IPS-18c (cell line): ENCODE measurements at regions not wholly inside any gene's neighbourhood (a gene's known extent, or its start where the extent isn't known, plus 50 kb on each side); places are given as distances from the start of the nearest gene placed in this dataset.

Source experiments
- H3K4me3 ChIP-seq: 2 replicates; pipeline ENCODE4 v1.7.0; 2013; ENCODE audit warnings: low read depth, mild to moderate bottlenecking, low read length, moderate library complexity; ENCODE audit not compliant: insufficient read depth
- H3K9me3 ChIP-seq: one replicate; pipeline ENCODE4 v1.6.1; 2013; ENCODE audit warnings: mild to moderate bottlenecking, low read length, moderate library complexity; ENCODE audit not compliant: control insufficient read depth, insufficient read depth

DNA sequence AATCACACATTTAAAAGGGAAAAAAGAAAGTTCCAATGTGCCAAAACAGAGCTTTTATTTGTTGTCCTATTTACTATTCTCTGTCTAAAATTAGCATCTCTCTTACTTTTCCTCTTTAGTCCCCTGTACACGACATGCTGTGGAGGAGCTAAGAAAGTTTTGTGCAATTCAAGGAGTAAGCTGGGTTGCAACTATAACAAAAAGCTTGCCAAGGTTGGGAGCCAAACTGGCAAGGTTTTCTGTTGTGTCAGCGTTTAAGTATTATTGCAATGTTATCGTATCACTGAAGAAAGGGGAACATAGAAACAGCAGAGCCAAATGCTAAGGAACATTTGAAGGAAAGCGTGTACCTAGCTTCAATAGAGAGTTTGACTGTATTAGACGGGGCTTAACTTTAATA lies 680.8 kb downstream of the CETN3 start:
- H3K9me3 ChIP-seq, result no peaks in the 10 kb centered on the region
- H3K4me3 ChIP-seq, result no peak overlapping the region

GRCh38 chr5:89728134-89728533 lies 681.4 kb downstream of the CETN3 start:
- H3K9me3 ChIP-seq, result no peaks in the 10 kb centered on the region
- no peak overlapping the region for H3K4me3 ChIP-seq

DNA sequence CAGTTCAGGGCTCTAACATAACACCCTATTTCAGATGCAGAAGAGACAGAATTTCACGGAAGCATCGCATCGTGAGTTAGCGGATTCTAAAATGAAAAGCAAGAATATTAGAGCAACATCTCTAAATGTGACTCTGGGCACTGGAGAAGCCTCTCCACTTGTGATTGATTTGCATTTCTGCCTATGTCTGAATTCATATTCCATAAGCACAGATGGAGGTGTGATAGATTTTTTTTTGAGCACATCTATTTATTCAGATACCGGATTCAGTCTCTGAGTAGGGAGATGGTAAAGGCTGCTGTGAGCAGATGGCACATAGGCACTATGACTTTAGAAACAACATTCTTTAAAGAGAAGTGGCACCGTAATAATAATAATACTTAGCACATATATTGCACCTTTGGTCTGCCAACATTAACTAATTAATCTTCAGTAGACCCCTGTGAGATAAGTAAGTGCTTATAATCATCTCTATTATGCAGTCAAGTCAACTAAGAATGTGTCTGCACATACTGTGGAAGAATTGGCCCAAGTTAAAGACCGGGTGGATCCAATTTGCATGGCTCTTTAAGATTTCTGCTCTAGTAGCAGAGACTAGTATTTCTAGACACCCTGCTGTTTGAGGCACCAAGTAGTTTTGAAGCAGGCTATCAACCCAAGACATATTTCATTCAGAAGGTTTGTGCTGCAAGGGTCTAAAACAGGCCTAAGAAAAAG lies 685.0 kb downstream of the CETN3 start:
- Histone ChIP-seq H3K4me3 (no peak overlapping the region), H3K9me3 (no peaks in the 10 kb centered on the region)

DNA sequence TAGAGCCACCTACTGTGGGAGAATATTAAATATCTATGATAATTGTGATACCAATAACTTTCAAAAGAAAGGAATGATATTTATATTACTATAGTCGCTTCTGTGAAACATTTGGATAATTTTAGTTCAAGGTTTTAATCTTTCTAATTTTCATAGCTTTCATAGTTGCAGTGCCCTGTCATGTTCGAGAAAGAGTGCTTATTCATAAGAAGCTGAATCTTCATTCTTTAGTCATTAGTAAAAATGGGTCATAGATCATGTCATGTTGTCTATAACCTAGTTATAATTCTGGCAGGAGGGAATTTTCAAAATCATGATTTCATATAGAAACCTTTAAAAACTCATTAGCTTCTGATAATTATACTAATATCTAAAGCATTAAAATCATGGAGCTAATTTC lies 685.6 kb downstream of the CETN3 start:
- H3K9me3 ChIP-seq, result no peaks in the 10 kb centered on the region
- no peak overlapping the region for H3K4me3 ChIP-seq

DNA sequence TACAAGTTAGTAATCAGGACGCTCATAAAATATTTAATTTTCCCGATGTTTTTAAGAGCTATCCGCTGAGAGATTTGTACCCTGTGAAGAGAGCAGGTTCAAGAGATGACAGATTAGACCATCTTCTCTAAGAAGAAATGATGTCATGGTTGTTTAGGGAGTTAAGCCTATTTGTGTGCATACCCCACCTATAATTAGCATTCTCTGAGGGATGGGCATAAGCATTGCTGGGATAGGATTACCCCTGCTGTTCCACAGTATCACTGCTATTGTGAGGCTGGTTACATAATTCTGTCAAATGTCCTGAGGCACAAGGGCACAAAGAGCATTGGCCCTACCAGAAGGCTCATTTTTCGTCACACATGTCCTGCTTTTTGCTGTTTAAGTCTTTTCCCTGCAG lies 687.0 kb downstream of the CETN3 start:
- no peaks in the 10 kb centered on the region for H3K9me3 ChIP-seq
- no peak overlapping the region for H3K4me3 ChIP-seq

- Histone ChIP-seq H3K9me3 (no peaks in the 10 kb centered on the region), H3K4me3 (no peak overlapping the region)
Measured at GRCh38 chr5:89721931-89722330, 687.6 kb downstream of the CETN3 start.

GRCh38 chr5:89721353-89721752 lies 688.2 kb downstream of the CETN3 start:
- H3K9me3 ChIP-seq, result no peaks in the 10 kb centered on the region
- no peak overlapping the region for H3K4me3 ChIP-seq

GRCh38 chr5:89712134-89712700 lies 697.3 kb downstream of the CETN3 start:
- Histone ChIP-seq H3K9me3 (no peaks in the 10 kb centered on the region), H3K4me3 (no peak overlapping the region)

DNA sequence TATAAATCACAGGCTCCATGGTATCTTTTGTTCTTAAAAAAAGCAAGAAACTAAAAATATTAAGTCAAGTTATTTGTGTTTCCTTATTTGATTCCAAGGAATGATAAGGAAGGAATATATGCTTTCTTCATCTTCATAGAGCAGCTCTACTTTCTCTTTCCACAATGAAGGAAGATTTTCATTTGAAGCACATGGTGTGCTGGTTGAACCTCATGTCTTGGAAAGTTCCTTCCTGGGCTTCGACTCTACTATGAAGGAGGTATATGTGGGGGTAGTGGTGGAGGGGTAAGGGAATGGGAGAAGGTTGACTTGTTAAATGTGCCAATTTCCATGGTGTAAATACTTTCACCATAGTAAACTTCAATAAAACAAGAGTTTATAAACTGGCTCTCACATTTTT lies 698.0 kb downstream of the CETN3 start:
- Histone ChIP-seq H3K4me3 (no peak overlapping the region), H3K9me3 (no peaks in the 10 kb centered on the region)

- no peak overlapping the region for H3K4me3 ChIP-seq
- H3K9me3 ChIP-seq, result no peaks in the 10 kb centered on the region
Measured at GRCh38 chr5:89710006-89710405, 699.5 kb downstream of the CETN3 start.

DNA sequence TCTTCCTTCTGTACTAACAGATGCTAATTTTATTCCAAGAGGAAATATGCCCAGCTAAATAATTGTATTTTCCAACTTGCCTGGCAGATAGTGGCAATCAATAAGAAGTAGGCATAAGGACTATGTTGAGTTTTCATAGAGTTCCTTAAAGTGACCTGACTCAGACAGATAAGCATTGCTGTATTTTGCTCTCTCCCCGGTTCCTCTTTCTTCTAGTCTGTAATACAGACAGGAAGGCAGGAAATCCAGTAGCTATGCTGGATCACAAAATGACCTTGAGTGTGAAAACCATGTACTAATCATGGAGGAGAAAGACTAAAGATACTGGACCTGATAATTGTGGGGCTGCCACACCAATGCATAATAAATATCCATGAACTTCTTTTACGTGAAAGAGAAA lies 701.7 kb downstream of the CETN3 start:
- Histone ChIP-seq H3K9me3 (no peaks in the 10 kb centered on the region), H3K4me3 (no peak overlapping the region)

DNA sequence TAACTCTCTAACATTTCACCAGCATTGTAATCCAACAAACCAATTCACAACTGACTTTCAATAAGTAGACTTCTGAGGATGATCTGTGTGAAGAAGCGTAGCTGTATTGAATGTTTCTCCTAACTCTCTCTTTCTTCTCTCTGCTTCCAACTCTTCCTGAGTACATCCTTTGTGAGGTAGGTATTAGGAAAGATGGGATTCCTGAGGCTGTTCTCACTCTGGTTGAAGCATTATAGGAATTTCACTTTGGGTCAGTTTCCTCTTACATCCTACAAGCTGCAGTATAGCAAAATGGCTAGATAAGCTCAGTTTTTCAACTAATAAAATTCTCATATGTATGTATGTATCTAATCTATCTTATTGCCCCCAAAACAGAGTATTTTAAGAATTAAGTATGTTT lies 702.8 kb downstream of the CETN3 start:
- H3K9me3 ChIP-seq, result no peaks in the 10 kb centered on the region
- H3K4me3 ChIP-seq, result no peak overlapping the region

- no peak overlapping the region for H3K4me3 ChIP-seq
- H3K9me3 ChIP-seq, result no peaks in the 10 kb centered on the region
Measured at GRCh38 chr5:89703817-89704216, 705.7 kb downstream of the CETN3 start.

DNA sequence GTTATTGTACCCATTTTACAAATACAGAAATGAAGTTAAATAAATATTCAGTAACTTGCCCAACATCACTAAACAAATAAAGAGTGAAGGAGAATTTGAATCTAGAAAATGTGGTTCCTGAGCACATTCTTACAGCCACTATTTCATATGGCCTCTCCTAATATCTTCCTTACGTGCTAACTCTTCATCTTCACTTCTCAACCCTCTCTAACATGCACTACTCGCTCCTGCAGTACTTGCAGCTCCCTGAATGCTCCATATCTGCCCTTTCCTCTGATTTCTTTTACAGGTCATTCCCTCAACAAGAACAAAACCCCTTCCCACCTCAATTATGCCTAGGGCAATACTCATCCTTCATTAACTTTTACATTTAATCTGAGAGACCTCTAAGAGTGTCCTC lies 711.5 kb downstream of the CETN3 start:
- no peaks in the 10 kb centered on the region for H3K9me3 ChIP-seq
- H3K4me3 ChIP-seq, result no peak overlapping the region

- H3K4me3 ChIP-seq, result no peak overlapping the region
- H3K9me3 ChIP-seq, result no peaks in the 10 kb centered on the region
Measured at GRCh38 chr5:89697581-89697980, 712.0 kb downstream of the CETN3 start.

- Histone ChIP-seq H3K4me3 (no peak overlapping the region), H3K9me3 (no peaks in the 10 kb centered on the region)
Measured at GRCh38 chr5:89695371-89695770, 714.2 kb downstream of the CETN3 start.

GRCh38 chr5:89694026-89694550 lies 715.5 kb downstream of the CETN3 start:
- Histone ChIP-seq H3K9me3 (no peaks in the 10 kb centered on the region), H3K4me3 (no peak overlapping the region)

GRCh38 chr5:89690331-89690730 lies 719.2 kb downstream of the CETN3 start:
- Histone ChIP-seq H3K4me3 (no peak overlapping the region), H3K9me3 (no peaks in the 10 kb centered on the region)
